ENCODE measurements at regions not wholly inside any gene's neighbourhood (a gene's known extent, or its start where the extent isn't known, plus 50 kb on each side); places are given as distances from the start of the nearest gene placed in this dataset.

DNA sequence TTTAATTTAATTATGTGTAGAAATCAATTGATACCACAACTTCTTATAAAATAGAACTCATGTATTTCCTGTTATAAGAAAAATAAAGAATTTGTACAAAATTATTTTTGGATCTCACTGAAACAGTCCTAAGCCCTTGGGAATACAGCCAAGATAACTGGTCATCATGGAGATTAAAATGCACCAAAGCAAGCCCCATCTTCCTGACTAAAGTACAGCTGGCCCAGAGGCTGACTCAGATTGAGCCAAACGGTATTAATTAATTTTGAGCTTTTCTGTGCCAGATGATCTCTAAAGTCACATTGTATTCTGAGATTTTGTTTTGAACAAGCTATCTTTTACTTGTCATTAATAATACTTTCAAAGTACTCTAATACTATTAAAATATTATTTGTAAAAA, 978.5 kb downstream of the TBC1D32 start:
- DNase-seq (ENCODE audit: low read depth in 1 of 2, low spot score in 1 of 2): peak in 1 of 2 donors; percentile 43
- Histone ChIP-seq H3K4me3 (no peak overlapping the region), H3K4me1 (ENCODE audit: low read depth) (no peaks in the 10 kb centered on the region), H3K9me3 (ENCODE audit: low read depth) (no peaks in the 10 kb centered on the region), H3K36me3 (no peaks in the 10 kb centered on the region), H3K27me3 (no peaks in the 10 kb centered on the region), H3K27ac (no peak overlapping the region)
- TF ChIP-seq CTCF (IDR thresholded peaks at IDR 0.05; ENCODE audit: low read depth, low read length): no peak

- no peak for DNase-seq (ENCODE audit: low read depth in 1 of 2, low spot score in 1 of 2)
- TF ChIP-seq CTCF (IDR thresholded peaks at IDR 0.05; ENCODE audit: low read depth, low read length): no peak
- H3K27ac ChIP-seq: no peak overlapping the region
These were observed 979.7 kb downstream of the TBC1D32 start for GRCh38 chr6:120354452-120355098.

DNA sequence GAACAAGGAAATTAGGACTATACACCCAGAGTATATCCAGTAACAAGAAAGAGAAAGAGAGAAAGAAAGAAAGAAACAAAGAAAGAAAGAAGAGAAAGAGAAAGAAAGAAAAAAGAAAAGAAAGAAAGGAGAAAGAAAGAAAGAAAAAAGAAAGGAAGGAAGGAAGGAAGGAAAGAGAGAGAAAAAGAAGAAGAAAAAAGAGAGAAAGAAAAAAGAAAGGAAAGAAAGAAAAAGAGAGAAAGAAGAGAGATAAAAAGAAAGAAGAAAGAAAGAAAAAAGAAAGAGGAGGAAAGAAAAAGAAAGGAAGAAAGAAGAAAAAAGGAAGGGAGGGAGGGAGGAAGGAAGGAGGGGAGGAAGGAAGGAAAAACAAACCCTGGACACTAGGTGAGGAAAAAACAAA, 981.8 kb downstream of the TBC1D32 start:
- Histone ChIP-seq H3K36me3 (no peaks in the 10 kb centered on the region), H3K4me3 (no peak overlapping the region), H3K27me3 (no peaks in the 10 kb centered on the region), H3K27ac (no peak overlapping the region), H3K9me3 (ENCODE audit: low read depth) (no peaks in the 10 kb centered on the region), H3K4me1 (ENCODE audit: low read depth) (no peaks in the 10 kb centered on the region)
- TF ChIP-seq CTCF (IDR thresholded peaks at IDR 0.05; ENCODE audit: low read depth, low read length): no peak
- no peak for DNase-seq (ENCODE audit: low read depth in 1 of 2, low spot score in 1 of 2)

More at GRCh38 chr6:120354452-120355098, 979.7 kb downstream of the TBC1D32 start:
- Histone ChIP-seq H3K9me3 (ENCODE audit: low read depth) (no peaks in the 10 kb centered on the region), H3K27me3 (no peaks in the 10 kb centered on the region), H3K4me3 (no peak overlapping the region), H3K36me3 (no peaks in the 10 kb centered on the region), H3K4me1 (ENCODE audit: low read depth) (no peaks in the 10 kb centered on the region)

DNA sequence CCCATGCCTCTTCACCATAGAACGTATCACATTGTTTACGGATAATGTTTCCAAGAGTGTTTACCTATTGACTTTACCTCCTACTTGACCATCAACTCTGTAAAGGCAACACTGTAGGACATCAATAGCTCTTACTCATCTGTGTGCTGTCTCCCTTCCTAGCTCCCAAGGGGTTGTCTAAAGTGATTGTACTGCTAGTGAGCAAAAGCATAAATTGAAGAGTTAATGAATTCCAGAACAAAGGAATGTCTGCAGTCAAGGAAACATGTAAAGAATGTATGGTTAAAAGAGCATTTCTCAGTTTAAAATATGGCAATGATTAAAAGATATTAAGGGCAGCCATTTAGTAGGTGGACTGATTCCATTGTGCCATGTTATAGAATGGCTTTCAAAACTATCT, 985.4 kb downstream of the TBC1D32 start:
- Histone ChIP-seq H3K4me3 (no peak overlapping the region), H3K9me3 (ENCODE audit: low read depth) (no peaks in the 10 kb centered on the region), H3K27me3 (no peaks in the 10 kb centered on the region), H3K4me1 (ENCODE audit: low read depth) (peaks cover 11% of the 10 kb centered on the region), H3K27ac (no peak overlapping the region), H3K36me3 (no peaks in the 10 kb centered on the region)
- TF ChIP-seq CTCF (IDR thresholded peaks at IDR 0.05; ENCODE audit: low read depth, low read length): no peak
- no peak for DNase-seq (ENCODE audit: low read depth in 1 of 2, low spot score in 1 of 2)

- Histone ChIP-seq H3K4me3 (no peak overlapping the region), H3K4me1 (ENCODE audit: low read depth) (peaks cover 17% of the 10 kb centered on the region), H3K27ac (no peak overlapping the region), H3K27me3 (no peaks in the 10 kb centered on the region), H3K9me3 (ENCODE audit: low read depth) (no peaks in the 10 kb centered on the region), H3K36me3 (no peaks in the 10 kb centered on the region)
- TF ChIP-seq CTCF (IDR thresholded peaks at IDR 0.05; ENCODE audit: low read depth, low read length): no peak
- no peak for DNase-seq (ENCODE audit: low read depth in 1 of 2, low spot score in 1 of 2)
These were observed 979.0 kb upstream of the MAN1A1 start for GRCh38 chr6:120328521-120328920.

All from cardiac muscle cell (in vitro differentiated cells and primary cell).